DMS 273 (cell line): ENCODE measurements at regions not wholly inside any gene's neighbourhood (a gene's known extent, or its start where the extent isn't known, plus 50 kb on each side); places are given as distances from the start of the nearest gene placed in this dataset.

Source experiments
- DNase-seq: peaks from one replicate; lab custom pipeline; 2025; ENCODE audit not compliant: unreplicated experiment; lab: John Stamatoyannopoulos, UW

- DNase-seq = peak; percentile 10
Measured at GRCh38 chr6:22807261-22807660, 237.9 kb downstream of the HDGFL1 start.

- no peak for DNase-seq
Measured at GRCh38 chr6:22807818-22808217, 238.5 kb downstream of the HDGFL1 start.

- DNase-seq = no peak
Measured at GRCh38 chr6:22808466-22808865, 239.1 kb downstream of the HDGFL1 start.

- no peak for DNase-seq
Measured at GRCh38 chr6:22809370-22809769, 240.0 kb downstream of the HDGFL1 start.

GRCh38 chr6:22819209-22819608, 249.8 kb downstream of the HDGFL1 start:
- no peak for DNase-seq

GRCh38 chr6:22821664-22822320, 252.4 kb downstream of the HDGFL1 start:
- DNase-seq = no peak

GRCh38 chr6:22825210-22825609, 255.8 kb downstream of the HDGFL1 start:
- DNase-seq = no peak

GRCh38 chr6:22826961-22827360, 257.6 kb downstream of the HDGFL1 start:
- DNase-seq = no peak

GRCh38 chr6:22827760-22828159, 258.4 kb downstream of the HDGFL1 start:
- DNase-seq = no peak

- DNase-seq = peak; percentile 76
Measured at GRCh38 chr6:22828179-22829062, 259.1 kb downstream of the HDGFL1 start.

GRCh38 chr6:22829070-22829469, 259.7 kb downstream of the HDGFL1 start:
- no peak for DNase-seq

GRCh38 chr6:22830463-22830862, 261.1 kb downstream of the HDGFL1 start:
- no peak for DNase-seq

- DNase-seq = no peak
Measured at GRCh38 chr6:22833191-22833590, 263.8 kb downstream of the HDGFL1 start.

- DNase-seq = peak; percentile 18
Measured at GRCh38 chr6:22838345-22838744, 269.0 kb downstream of the HDGFL1 start.

GRCh38 chr6:22845467-22845866, 276.1 kb downstream of the HDGFL1 start:
- DNase-seq = no peak

GRCh38 chr6:22848121-22848520, 278.8 kb downstream of the HDGFL1 start:
- DNase-seq = peak; percentile 5

GRCh38 chr6:22849921-22850320, 280.6 kb downstream of the HDGFL1 start:
- no peak for DNase-seq

- DNase-seq = no peak
Measured at GRCh38 chr6:22852101-22852500, 282.7 kb downstream of the HDGFL1 start.

GRCh38 chr6:22873513-22874136, 304.3 kb downstream of the HDGFL1 start:
- DNase-seq = peak; percentile 33

GRCh38 chr6:22875845-22876244, 306.5 kb downstream of the HDGFL1 start:
- DNase-seq = no peak

GRCh38 chr6:22878324-22878701, 308.9 kb downstream of the HDGFL1 start:
- no peak for DNase-seq

- no peak for DNase-seq
Measured at GRCh38 chr6:22878706-22879105, 309.3 kb downstream of the HDGFL1 start.
